ENCODE measurements at regions not wholly inside any gene's neighbourhood (a gene's known extent, or its start where the extent isn't known, plus 50 kb on each side); places are given as distances from the start of the nearest gene placed in this dataset.

DNA sequence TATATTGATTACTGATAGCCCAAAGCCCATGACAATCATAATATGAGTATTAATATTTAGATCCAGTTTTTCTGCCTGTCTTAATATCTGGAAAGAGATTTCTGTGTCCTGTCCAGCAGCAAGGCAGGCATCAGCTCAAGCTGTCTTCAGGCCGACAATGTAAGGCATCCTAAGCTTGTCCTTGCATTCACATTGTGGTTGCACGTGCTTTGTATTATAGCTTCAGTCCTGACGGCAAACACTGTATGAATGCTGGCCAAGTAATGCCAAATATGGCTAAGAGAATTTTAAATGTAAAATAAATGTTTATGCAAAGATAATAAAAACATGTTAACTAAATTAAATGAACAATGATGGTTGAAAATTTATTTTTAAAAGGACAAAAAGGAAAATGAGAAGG, 255.7 kb upstream of the RPS6KA3 start:
- no peak for DNase-seq (ENCODE audit: low read depth in 2 of 2)

DNA sequence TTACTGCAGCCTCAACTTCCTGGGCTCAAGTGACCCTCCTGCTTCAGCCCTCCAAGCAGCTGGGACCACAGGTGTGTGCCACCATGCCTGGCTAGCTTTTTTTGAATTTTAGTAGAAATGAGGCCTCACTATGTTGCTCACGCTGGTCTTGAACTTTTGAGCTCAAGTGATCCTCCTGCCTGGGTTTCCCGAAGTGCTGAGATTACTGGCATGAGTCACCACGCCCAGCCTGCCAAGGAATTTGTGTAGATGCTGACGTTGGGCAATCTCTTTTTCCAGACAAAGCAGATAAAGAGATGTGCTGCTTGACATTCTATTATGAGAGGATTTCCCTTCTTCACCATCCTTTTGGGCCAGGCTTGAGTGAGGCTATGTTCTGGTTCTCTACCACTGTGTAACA, 254.5 kb upstream of the RPS6KA3 start:
- no peak for DNase-seq (ENCODE audit: low read depth in 2 of 2)

GRCh38 chrX:20519826-20520225, 253.1 kb upstream of the RPS6KA3 start:
- DNase-seq (ENCODE audit: low read depth in 2 of 2), result no peak

DNA sequence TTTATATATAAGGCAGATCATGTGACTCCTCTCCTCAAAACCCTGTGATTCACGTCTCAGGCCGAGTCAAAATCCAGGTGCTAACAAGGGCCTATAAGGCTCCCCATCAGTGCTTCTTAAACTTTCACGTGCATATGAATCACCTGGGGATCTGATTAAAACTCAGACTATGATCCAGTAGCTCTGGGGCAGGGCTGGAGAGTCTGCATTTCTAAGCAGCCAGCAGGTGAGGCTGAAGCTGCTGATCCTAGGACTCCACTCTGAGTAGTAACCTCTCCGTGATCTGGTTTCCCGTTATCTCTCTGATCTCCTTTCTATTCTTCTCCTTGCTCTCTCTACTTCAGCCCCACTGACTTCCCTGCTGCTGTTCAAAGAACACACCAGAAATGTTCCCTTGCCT, 252.4 kb upstream of the RPS6KA3 start:
- no peak for DNase-seq (ENCODE audit: low read depth in 2 of 2)

DNA sequence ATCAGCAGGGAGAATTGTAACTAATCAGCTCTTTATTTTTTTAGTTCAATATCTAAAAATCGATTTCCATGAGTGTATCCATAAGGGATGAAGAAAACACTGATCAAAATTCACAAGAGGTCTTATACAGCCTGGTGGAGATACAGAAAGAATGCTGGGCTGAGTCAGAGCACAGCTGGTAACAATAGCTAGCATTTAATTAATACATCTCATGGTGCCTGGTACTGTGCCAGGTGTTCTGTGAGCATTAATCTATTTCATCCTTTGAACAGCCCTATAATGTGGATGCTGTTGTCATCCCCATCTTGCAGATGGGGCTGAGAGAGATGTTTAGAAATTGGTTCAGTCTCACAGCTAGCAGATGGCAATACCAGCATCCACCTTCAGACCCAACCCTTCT, 250.9 kb upstream of the RPS6KA3 start:
- DNase-seq (ENCODE audit: low read depth in 2 of 2), result peak in 1 of 2 experiments; percentile 52

DNA sequence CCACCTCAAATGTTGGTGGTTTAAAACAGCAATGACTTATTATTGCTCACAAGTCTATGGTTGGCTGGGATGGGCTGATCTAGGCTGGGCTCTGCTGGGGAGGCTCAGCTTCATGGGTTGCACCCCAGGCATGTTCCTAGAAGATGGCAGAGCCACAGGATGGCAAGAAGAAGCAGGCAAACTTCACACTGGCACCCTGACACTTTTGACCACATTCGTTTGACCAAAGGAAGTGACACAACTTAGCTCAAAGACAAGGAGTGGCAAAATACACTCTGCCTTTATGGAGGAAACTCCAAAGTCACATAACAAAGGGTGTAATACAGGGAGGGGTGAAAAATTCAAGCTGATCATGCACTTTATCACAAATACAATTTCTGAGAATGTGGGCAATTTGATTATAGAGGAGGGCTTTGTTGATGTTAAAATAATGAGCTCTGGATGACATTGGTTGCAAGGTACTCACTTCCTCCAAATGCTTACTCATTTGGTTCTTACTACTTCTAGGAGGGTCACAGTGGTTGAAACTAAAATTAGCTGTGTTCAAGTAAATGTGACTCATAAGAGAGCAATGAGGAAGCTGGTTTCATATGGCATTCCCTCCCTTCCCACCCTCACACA, 249.2 kb upstream of the RPS6KA3 start:
- DNase-seq (ENCODE audit: low read depth in 2 of 2), result peak in 1 of 2 experiments; percentile 56

GRCh38 chrX:20514358-20514757, 247.6 kb upstream of the RPS6KA3 start:
- DNase-seq (ENCODE audit: low read depth in 2 of 2), result peak; percentile 59 to 61

- no peak for DNase-seq (ENCODE audit: low read depth in 2 of 2)
Observed at GRCh38 chrX:20513185-20513584, 246.5 kb upstream of the RPS6KA3 start.

DNA sequence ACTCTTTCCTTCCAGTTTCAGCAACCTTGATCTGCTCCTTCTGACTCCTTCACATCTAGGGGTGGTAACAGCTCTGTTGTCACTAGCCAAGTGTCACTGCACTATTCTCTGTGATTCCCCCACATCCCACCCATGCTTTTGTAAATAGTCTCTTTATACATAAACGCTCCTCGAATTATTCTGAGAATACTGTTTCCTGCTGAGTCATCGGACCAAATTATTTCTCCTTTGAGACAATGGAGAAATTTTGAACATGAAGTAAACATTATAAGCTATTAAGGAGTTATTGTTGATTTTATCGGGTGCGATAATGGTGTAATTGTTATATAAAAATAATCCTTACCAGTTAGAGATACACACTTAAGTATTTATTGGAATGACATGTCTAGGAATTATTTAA, 245.1 kb upstream of the RPS6KA3 start:
- no peak for DNase-seq (ENCODE audit: low read depth in 2 of 2)

DNA sequence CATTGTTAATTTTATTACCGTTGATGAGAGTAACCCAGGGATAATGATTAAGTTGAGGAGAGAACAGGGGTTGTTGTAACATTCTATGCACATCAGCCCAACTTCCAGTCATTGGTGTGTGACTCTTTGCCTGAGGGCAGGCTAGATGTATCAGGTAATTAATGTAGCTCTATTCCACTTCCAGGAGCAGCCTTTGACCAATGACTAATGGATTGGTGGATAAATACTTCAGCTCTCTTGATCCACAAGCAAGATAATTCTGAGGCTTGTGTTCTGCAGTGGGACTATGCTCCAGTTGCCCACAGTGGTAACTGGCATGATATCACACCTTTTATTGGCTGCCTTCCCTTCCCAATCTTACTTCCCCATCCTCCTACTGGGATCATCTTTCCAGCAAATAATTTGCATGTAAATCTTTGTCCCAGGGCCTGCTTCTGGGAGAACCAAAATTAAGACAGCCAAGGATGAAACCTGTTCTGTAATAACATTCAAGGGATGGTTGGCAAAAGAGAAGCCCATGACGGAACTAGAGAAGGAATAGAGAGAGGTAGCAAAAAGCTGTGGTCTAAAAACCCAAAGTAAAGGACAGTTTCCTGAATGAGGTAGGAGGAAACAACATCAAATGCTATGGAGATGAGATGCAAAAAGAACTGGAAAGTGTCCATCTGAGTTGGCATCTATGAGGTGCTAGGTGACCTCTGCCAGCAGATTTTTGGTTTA, 241.4 kb upstream of the RPS6KA3 start:
- no peak for DNase-seq (ENCODE audit: low read depth in 2 of 2)

DNA sequence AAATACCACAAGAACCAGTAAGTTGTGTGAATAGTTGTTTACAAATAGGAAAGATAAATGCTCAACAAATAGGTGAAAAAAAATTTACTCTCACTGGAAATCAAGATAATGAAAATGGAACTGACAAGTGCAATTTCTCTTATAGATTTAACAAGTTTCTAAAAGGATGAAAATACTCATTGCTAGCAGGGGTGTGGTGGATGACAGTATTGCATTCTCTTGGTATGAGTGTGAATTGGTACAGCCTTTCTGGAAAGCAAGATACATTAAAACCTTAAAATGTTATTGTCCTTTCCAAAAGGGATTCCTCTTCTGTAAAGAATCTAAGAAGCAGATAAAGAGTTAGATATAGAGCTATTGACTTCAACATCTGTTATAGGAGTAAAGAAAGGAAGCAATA, 240.0 kb upstream of the RPS6KA3 start:
- DNase-seq (ENCODE audit: low read depth in 2 of 2), result no peak

GRCh38 chrX:20500949-20501348, 234.2 kb upstream of the RPS6KA3 start:
- DNase-seq (ENCODE audit: low read depth in 2 of 2), result no peak

GRCh38 chrX:20500171-20500865, 233.6 kb upstream of the RPS6KA3 start:
- DNase-seq (ENCODE audit: low read depth in 2 of 2), result no peak

DNA sequence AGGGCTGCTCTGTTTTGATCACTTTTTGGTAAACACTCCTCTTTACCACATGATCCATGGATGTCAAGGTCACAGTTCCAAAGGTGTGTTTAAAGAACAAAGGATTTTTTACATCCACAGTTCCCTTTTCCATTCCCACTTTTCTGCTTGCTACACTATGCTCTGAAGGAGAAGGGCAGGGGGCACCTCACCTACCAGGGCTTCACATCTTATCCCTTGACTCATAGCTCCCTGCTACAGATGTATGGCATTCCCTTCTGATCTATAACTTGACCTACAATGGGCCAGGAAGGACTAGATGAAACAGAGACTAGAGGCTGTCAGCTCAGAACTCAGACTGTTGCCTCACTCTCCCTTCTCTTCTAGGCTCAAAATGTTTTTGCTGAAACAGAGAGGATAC, 233.1 kb upstream of the RPS6KA3 start:
- DNase-seq (ENCODE audit: low read depth in 2 of 2), result no peak

GRCh38 chrX:20498851-20499635, 232.3 kb upstream of the RPS6KA3 start:
- DNase-seq (ENCODE audit: low read depth in 2 of 2), result no peak

- DNase-seq (ENCODE audit: low read depth in 2 of 2), result no peak
Observed at GRCh38 chrX:20495575-20495974, 228.9 kb upstream of the RPS6KA3 start.

DNA sequence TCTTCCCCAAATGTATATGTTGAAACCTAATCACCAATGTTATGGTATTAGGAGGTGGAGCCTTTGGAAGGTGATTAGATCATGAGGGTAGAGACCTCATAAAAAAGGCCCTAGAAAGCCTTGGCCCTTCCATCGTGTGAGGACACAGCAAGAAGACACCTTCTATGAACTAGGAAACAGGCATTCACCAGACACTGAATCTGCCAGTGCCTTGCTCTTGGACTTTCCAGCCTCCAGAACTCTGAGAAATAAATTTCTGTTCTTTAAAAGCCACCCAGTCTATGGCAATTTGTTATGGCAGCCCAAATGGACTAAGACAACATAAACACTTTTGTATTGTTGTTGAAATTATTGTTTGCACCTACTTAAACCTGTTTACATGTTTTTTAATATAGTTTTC, 221.8 kb upstream of the RPS6KA3 start:
- no peak for DNase-seq (ENCODE audit: low read depth in 2 of 2)

GRCh38 chrX:20487227-20487626, 220.5 kb upstream of the RPS6KA3 start:
- peak in 1 of 2 experiments; percentile 4 for DNase-seq (ENCODE audit: low read depth in 2 of 2)

DNA sequence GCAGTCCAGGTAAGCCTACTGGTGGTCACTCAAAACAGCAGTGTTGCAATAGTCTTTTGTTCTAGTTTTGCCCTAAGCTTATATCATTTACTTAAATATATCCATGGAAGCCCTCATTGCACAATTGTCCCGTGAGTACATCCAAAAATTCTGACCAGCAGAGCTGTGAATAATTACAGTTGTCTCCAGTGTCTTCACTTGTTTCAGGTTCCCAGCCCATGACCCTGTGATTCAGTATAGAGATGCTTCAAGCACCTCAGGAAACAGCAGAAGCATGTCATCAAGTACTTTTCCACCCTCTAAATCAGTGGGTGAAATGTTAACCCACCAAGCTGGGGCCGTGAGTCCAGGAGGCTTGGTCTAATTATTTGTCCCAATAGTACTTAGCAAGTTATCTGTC, 214.9 kb upstream of the RPS6KA3 start:
- peak in 1 of 2 experiments; percentile 6 for DNase-seq (ENCODE audit: low read depth in 2 of 2)

- DNase-seq (ENCODE audit: low read depth in 2 of 2), result no peak
Observed at GRCh38 chrX:20479896-20480295, 213.2 kb upstream of the RPS6KA3 start.

DNA sequence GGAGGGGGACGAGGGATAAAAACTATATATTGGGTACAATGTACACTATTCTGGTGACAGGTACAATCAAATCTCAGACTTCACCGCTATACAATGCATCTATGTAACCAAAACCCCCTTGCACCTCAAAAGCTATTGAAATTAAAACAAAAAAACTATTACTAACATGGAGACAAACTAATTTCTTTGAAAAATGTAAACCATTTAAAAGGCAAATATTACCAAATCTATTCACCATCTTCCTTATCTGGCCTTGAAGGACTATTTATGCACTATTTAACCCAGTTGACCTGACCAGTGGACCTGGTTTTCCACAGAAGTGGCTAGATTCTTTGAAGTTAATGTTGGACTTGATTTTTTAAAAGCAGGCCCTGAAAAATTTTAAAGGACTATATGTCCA, 212.3 kb upstream of the RPS6KA3 start:
- no peak for DNase-seq (ENCODE audit: low read depth in 2 of 2)

DNA sequence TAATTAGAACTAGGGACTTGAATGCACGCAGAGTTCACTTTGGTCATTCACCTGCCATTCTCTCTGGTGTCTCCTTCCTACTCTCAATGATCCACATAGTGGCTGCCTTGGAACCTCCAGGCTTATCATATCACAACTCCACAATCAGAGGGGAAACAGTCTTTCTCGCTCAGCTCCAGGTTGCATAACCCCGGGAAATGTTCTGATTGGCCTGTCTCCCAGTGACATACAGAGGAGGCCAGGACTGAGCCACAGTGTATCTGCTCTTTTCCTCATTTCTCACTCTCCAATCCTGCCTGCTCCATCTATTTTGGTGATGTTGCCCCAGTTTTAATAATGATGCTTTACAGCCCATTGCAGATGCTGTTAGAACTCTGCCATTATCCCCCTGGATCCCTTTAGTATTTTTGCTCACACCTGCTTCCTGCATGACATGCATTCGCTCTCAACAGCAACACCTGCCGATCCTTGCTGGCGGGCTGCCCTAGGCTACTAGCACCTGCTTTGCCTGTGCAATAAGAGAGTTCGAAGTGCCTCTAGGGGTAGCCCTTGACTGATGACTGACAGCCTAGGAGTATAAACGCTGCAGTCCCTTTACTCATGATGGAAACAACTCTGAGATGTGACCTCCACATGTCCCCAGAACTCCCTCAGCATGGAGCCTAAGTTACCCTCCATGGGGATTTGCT, 211.3 kb upstream of the RPS6KA3 start:
- DNase-seq (ENCODE audit: low read depth in 2 of 2), result no peak
